ENCODE measurements at regions not wholly inside any gene's neighbourhood (a gene's known extent, or its start where the extent isn't known, plus 50 kb on each side); places are given as distances from the start of the nearest gene placed in this dataset.

DNA sequence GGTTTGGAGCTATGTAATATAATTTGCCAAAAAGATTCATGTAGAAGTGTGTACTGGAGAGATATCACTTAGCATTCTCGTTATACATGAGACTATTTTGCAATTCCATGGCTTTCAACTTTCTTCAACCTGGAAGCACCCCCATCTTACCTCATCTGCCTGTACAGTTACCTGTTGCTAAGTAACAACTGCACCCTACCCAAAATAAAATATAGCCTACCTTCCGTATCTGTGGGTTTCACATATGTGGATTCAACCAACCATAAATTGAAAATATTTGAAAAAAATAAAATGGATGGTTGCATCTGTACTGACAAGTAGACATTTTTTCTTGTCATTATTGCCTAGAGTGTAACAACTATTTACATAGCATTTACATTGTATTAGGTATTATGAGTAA, 278.3 kb downstream of the PPP1R2C start:
- TF ChIP-seq POLR2A (IDR thresholded peaks at IDR 0.05) (no peak), CTCF (IDR thresholded peaks at IDR 0.05) (no peak), POLR2AphosphoS5 (IDR thresholded peaks at IDR 0.05; ENCODE audit: insufficient read depth in 1 of 2, low read depth in 1 of 2) (no peak)

Data from vagina (tissue), 2 donors.